PFSK-1 (cell line): ENCODE measurements at regions not wholly inside any gene's neighbourhood (a gene's known extent, or its start where the extent isn't known, plus 50 kb on each side); places are given as distances from the start of the nearest gene placed in this dataset.

Experiments
- POLR2AphosphoS5 ChIP-seq: IDR thresholded peaks from 2 replicates; pipeline ENCODE4 v1.6.1; 2012; ENCODE audit warnings: low read depth, mild to moderate bottlenecking, control low read depth, low read length, moderate library complexity
- SIN3A ChIP-seq: IDR thresholded peaks from 2 replicates; pipeline ENCODE4 v1.6.1; 2012; ENCODE audit warnings: mild to moderate bottlenecking, low read length, moderate library complexity, borderline replicate concordance; ENCODE audit not compliant: insufficient read depth
- TAF1 ChIP-seq: IDR thresholded peaks from 2 replicates; pipeline ENCODE4 v1.6.1; 2012; ENCODE audit warnings: low read length, control low read depth, borderline replicate concordance; ENCODE audit not compliant: insufficient read depth
- TF ChIP-seq, protein P1 (sequence below), 2 experiments: IDR thresholded peaks; 2 replicates each; pipeline versions ENCODE4 v1.6.1 to v1.8.0; 2011 to 2012; ENCODE audit warnings: low read depth in 2 of 2, low read length in 2 of 2, control low read depth in 1 of 2, inconsistent platforms in 1 of 2, mild to moderate bottlenecking in 1 of 2, moderate library complexity in 1 of 2; ENCODE audit not compliant: insufficient read depth in 1 of 2

- no peak for TF ChIP-seq TAF1
- TF ChIP-seq, protein P1, sequence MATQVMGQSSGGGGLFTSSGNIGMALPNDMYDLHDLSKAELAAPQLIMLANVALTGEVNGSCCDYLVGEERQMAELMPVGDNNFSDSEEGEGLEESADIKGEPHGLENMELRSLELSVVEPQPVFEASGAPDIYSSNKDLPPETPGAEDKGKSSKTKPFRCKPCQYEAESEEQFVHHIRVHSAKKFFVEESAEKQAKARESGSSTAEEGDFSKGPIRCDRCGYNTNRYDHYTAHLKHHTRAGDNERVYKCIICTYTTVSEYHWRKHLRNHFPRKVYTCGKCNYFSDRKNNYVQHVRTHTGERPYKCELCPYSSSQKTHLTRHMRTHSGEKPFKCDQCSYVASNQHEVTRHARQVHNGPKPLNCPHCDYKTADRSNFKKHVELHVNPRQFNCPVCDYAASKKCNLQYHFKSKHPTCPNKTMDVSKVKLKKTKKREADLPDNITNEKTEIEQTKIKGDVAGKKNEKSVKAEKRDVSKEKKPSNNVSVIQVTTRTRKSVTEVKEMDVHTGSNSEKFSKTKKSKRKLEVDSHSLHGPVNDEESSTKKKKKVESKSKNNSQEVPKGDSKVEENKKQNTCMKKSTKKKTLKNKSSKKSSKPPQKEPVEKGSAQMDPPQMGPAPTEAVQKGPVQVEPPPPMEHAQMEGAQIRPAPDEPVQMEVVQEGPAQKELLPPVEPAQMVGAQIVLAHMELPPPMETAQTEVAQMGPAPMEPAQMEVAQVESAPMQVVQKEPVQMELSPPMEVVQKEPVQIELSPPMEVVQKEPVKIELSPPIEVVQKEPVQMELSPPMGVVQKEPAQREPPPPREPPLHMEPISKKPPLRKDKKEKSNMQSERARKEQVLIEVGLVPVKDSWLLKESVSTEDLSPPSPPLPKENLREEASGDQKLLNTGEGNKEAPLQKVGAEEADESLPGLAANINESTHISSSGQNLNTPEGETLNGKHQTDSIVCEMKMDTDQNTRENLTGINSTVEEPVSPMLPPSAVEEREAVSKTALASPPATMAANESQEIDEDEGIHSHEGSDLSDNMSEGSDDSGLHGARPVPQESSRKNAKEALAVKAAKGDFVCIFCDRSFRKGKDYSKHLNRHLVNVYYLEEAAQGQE (IDR thresholded peaks at IDR 0.05; ENCODE audit: insufficient read depth in 1 of 2, low read depth in 2 of 2, low read length in 2 of 2) = no peak
- no peak for TF ChIP-seq SIN3A
- no peak for TF ChIP-seq POLR2AphosphoS5
Observed at GRCh38 chr20:7496394-7496991, 443.8 kb downstream of the HAO1 start.
